Epithelial cell of proximal tubule (primary cell): ENCODE measurements at regions not wholly inside any gene's neighbourhood (a gene's known extent, or its start where the extent isn't known, plus 50 kb on each side); places are given as distances from the start of the nearest gene placed in this dataset.

ENCODE experiments used
- DNase-seq: peaks from one replicate; pipeline ENCODE4 v3.0.0-alpha.2; 2011; ENCODE audit warnings: low read depth
- H3K4me3 ChIP-seq: 2 replicates; pipeline ENCODE4 v1.5.1; 2011; ENCODE audit warnings: low read depth, mild to moderate bottlenecking, low read length
- TF ChIP-seq, protein P1 (sequence below): conservative IDR thresholded peaks from 2 replicates; pipeline ENCODE4 v1.5.1; 2012; ENCODE audit warnings: low read depth, mild to moderate bottlenecking, low read length

DNA sequence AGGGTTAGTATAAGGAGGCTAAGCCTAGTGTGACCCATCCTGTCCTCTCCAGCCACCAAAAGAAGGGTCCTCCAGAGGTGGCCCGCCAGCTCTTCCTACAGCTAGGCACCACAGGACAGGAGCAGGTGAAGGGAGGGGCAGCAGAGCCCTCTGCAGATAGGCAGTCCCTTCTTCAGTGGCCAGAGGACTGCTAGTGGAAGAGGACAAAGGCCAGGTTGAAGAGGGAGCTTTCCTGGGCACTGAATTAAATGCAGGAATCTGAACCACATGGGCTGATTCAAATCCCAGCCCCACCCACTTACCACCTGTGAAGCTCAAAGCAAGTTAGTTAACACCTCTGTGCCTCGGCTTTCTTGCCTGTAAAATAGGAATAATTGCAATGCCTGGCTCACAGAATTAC is 409.5 kb downstream of the NXPE2 start:
- no peak overlapping the region for H3K4me3 ChIP-seq
- TF ChIP-seq, protein P1, sequence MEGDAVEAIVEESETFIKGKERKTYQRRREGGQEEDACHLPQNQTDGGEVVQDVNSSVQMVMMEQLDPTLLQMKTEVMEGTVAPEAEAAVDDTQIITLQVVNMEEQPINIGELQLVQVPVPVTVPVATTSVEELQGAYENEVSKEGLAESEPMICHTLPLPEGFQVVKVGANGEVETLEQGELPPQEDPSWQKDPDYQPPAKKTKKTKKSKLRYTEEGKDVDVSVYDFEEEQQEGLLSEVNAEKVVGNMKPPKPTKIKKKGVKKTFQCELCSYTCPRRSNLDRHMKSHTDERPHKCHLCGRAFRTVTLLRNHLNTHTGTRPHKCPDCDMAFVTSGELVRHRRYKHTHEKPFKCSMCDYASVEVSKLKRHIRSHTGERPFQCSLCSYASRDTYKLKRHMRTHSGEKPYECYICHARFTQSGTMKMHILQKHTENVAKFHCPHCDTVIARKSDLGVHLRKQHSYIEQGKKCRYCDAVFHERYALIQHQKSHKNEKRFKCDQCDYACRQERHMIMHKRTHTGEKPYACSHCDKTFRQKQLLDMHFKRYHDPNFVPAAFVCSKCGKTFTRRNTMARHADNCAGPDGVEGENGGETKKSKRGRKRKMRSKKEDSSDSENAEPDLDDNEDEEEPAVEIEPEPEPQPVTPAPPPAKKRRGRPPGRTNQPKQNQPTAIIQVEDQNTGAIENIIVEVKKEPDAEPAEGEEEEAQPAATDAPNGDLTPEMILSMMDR, result no peak
- DNase-seq, result no peak

DNA sequence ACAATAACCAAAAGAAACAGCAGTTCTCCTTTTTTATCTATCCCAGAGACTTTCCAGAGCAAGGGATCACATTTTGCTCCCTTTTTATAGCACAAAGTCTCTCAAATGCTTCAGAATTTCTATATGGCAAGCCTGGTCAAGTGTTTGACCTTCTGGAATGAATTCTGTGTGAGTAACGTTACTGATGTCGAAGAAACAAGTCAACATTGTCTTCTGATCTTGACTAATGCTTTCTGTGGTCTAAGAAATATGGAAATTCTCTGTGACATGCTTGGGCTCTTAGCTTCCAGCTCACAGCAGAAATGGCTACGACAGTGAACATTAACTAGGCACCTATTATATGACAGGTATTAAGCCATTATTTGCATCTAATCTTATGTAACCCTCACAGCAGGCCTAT is 411.7 kb downstream of the CADM1 start:
- TF ChIP-seq, protein P1, result no peak
- DNase-seq, result no peak
- H3K4me3 ChIP-seq, result no peak overlapping the region

DNA sequence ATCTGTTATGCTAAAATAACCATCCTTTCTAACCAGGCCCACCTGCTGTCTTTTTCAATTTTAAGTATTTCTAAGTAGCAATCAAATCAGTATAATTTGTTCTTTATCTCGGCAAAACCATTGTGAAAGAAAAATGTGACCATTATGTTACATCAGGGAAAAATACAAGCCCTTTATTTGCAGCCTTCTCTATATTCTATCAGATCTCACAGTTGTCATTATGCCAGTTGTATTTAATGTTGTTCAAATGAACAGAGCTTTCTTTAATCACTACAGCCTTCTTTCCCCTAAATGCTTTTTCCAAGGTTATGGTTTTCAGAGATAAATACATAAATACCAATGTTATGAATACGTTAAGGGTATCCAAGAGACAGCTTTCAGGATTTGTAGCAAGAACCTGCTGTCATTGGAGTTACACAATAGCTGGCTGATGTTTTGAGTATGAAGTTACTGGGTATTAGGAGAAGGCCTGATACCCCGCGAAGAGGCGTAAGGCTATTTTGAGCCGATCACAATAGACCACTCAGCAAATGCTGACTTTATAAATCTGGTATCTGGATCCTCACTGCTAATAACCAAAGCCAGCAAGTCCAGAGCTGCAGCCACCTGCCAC is 406.3 kb downstream of the CADM1 start:
- DNase-seq, result no peak
- no peak overlapping the region for H3K4me3 ChIP-seq
- TF ChIP-seq, protein P1, result no peak

DNA sequence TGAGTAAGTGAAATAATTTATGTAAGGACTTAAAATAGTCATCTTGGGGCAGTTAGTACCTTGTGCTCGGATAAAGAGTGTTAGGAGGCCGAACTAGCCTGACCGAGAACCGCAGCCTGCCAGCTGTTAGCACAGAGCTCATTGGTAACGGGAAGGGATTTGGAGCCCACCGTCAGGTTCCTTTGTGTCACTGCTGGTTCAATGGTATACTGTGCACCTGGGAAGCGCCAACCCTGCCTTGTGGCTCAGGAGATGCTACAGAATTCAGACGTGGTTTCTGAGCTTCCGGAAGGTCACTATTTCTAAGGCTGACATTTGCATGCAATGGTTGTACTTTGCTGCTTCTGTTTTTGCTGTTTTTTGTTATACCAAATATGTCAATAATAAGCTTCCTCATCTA is 403.5 kb downstream of the CADM1 start:
- no peak overlapping the region for H3K4me3 ChIP-seq
- TF ChIP-seq, protein P1, result no peak
- no peak for DNase-seq

DNA sequence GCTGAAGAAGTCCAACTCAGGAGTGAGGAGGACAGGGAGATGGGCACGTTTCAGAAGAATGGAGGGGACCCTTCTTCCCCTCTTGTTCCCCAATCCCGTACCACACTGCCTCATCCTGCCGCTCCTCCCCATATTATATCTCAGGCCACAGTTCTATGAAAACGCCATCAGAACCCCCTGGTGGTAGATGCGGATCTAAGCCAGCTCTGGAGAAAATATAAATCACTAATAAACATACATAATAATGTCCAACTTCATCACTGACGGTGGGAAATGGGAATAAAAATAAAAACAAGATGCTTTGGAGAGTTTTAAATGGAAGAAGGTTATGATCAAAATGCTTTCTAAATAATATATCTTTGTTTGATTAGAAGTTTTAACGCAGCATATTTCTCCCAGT is 400.3 kb downstream of the CADM1 start:
- TF ChIP-seq, protein P1, result no peak
- DNase-seq, result no peak
- no peak overlapping the region for H3K4me3 ChIP-seq

DNA sequence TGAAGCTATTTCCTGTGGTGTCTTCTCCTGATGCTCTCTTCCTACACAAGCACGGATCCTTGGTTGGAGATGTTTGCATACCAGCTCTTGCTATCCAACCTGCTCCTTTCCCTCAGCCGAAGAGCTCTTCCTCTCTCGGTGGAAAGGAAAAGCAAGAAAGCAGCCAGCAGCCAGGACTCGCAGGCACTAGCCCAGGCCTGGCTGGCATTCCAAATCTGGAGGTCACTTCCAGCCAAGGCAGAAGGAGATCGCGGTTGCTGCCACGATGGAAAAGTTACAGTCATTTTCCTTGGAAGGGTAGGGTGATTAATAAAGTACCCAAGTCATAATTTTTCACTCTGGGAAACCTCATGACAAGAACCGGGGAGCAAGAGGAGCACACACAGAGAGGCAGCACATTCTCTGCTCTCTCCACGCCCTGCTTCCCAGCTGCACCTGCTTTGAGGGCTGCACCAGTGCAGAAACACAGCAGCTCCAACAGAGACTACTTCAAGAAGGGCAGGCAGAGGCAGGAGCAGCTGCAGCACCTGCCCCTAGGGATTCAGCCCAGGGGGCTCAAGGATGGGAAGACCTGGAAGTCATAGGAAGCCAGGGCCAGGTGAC is 399.3 kb downstream of the CADM1 start:
- TF ChIP-seq, protein P1, result no peak
- H3K4me3 ChIP-seq, result no peak overlapping the region
- DNase-seq, result no peak

DNA sequence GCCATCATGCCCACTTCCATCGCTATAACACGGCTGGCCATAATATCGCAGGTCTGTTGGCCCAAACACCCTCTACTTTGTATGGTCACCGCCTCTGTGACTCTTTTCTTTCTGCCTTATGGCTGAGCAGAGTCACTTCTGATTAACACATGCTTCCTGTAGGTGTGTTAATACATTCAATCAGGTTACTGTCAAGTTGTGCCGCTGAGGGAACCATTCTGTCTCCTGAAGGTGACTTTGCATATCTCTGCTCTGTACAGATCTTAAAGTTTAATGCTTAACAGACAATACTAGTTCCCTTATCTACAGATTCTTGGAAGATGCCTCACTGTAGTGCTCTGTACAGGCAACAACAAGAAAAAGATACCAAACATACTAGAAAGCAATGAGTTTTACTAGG is 393.1 kb downstream of the CADM1 start:
- DNase-seq, result no peak
- TF ChIP-seq, protein P1, result no peak
- H3K4me3 ChIP-seq, result no peak overlapping the region
